ENCODE measurements at regions not wholly inside any gene's neighbourhood (a gene's known extent, or its start where the extent isn't known, plus 50 kb on each side); places are given as distances from the start of the nearest gene placed in this dataset.
A peak's percentile ranks its signal among the peaks of the same experiment; 100 is the strongest.

- no peak for DNase-seq (ENCODE audit: low spot score)
These were observed 202.7 kb upstream of the FOXD3 start for GRCh38 chr1:63119575-63120155.

- no peak for DNase-seq (ENCODE audit: low spot score)
These were observed 200.3 kb upstream of the FOXD3 start for GRCh38 chr1:63122079-63122478.

GRCh38 chr1:63124666-63125191 is 197.6 kb upstream of the FOXD3 start:
- no peak for DNase-seq (ENCODE audit: low spot score)

- DNase-seq (ENCODE audit: low spot score) = no peak
These were observed 196.3 kb upstream of the FOXD3 start for GRCh38 chr1:63126104-63126503.

- no peak for DNase-seq (ENCODE audit: low spot score)
These were observed 195.0 kb upstream of the FOXD3 start for GRCh38 chr1:63127376-63127775.

- DNase-seq (ENCODE audit: low spot score) = no peak
These were observed 193.8 kb upstream of the FOXD3 start for GRCh38 chr1:63128556-63128955.

- no peak for DNase-seq (ENCODE audit: low spot score)
These were observed 193.2 kb upstream of the FOXD3 start for GRCh38 chr1:63129184-63129583.

GRCh38 chr1:63129855-63130254 is 192.5 kb upstream of the FOXD3 start:
- no peak for DNase-seq (ENCODE audit: low spot score)

GRCh38 chr1:63134501-63135173 is 187.7 kb upstream of the FOXD3 start:
- no peak for DNase-seq (ENCODE audit: low spot score)

- no peak for DNase-seq (ENCODE audit: low spot score)
These were observed 187.2 kb upstream of the FOXD3 start for GRCh38 chr1:63135174-63135512.

- DNase-seq (ENCODE audit: low spot score) = no peak
These were observed 186.6 kb upstream of the FOXD3 start for GRCh38 chr1:63135801-63136200.

- no peak for DNase-seq (ENCODE audit: low spot score)
These were observed 180.4 kb upstream of the FOXD3 start for GRCh38 chr1:63142001-63142400.

- DNase-seq (ENCODE audit: low spot score) = no peak
These were observed 178.9 kb upstream of the FOXD3 start for GRCh38 chr1:63143482-63143881.

- DNase-seq (ENCODE audit: low spot score) = no peak
These were observed 174.6 kb upstream of the FOXD3 start for GRCh38 chr1:63147783-63148182.

- peak; percentile 33 for DNase-seq (ENCODE audit: low spot score)
These were observed 173.3 kb upstream of the FOXD3 start for GRCh38 chr1:63148825-63149645.

GRCh38 chr1:63152572-63152971 is 169.8 kb upstream of the FOXD3 start:
- DNase-seq (ENCODE audit: low spot score) = no peak

- DNase-seq (ENCODE audit: low spot score) = no peak
These were observed 166.9 kb upstream of the FOXD3 start for GRCh38 chr1:63155437-63155836.

GRCh38 chr1:63157085-63157484 is 165.3 kb upstream of the FOXD3 start:
- no peak for DNase-seq (ENCODE audit: low spot score)

- DNase-seq (ENCODE audit: low spot score) = no peak
These were observed 153.3 kb upstream of the FOXD3 start for GRCh38 chr1:63169057-63169456.

GRCh38 chr1:63173161-63173560 is 149.2 kb upstream of the FOXD3 start:
- no peak for DNase-seq (ENCODE audit: low spot score)

- DNase-seq (ENCODE audit: low spot score) = no peak
These were observed 132.7 kb upstream of the FOXD3 start for GRCh38 chr1:63189677-63190076.

- DNase-seq (ENCODE audit: low spot score) = no peak
These were observed 132.2 kb upstream of the FOXD3 start for GRCh38 chr1:63190171-63190570.

GRCh38 chr1:63198871-63199394 is 123.4 kb upstream of the FOXD3 start:
- no peak for DNase-seq (ENCODE audit: low spot score)
